PC-9 (cell line): ENCODE measurements at regions not wholly inside any gene's neighbourhood (a gene's known extent, or its start where the extent isn't known, plus 50 kb on each side); places are given as distances from the start of the nearest gene placed in this dataset.
"Not testable (repeated sequence)": the region's sequence is repeated elsewhere in the genome, so short reads cannot be mapped to it uniquely, and the experiment has no call there.

Experiments
- BruUV-seq: library from RNA; stranded (reverse); fragments of 400-500 nt; replicated peaks from 2 replicates; lab custom pipeline; 2021; lab: Mats Ljungman, UMichigan
- CTCF ChIA-PET: fragments of 300-600 bp; sonication (Branson Sonifier 250); formaldehyde crosslinking; loops from one replicate; lab custom pipeline; 2022; ENCODE audit warnings: antibody characterized with exemption; lab: Charles Lee
- POLR2A ChIA-PET: fragments of 300-600 bp; sonication (Branson Sonifier 250); formaldehyde crosslinking; loops from one replicate; lab custom pipeline; 2022; ENCODE audit warnings: antibody characterized with exemption; ENCODE audit not compliant: unreplicated experiment; lab: Charles Lee
- DNase-seq, 2 experiments: peaks; one replicate each; pipeline versions ENCODE4 v3.0.0 to v3.0.0-alpha.2; 2015 to 2022; ENCODE audit warnings: mixed read lengths in 1 of 2
- H2AFZ ChIP-seq: fragments of 200-600 bp; sonication (generic); 2 replicates; pipeline ENCODE4 v1.8.1; 2017; ENCODE audit warnings: antibody characterized with exemption
- H3F3A ChIP-seq: fragments of 200-600 bp; sonication (generic); 2 replicates; pipeline ENCODE4 v1.8.1; 2017; ENCODE audit warnings: antibody characterized with exemption, mild to moderate bottlenecking, low read depth; ENCODE audit not compliant: insufficient read depth
- H3K27ac ChIP-seq: fragments of 200-600 bp; sonication (generic); 2 replicates; pipeline ENCODE4 v1.6.1; 2016; ENCODE audit warnings: mixed run types
- H3K27me3 ChIP-seq: fragments of 200-600 bp; sonication (generic); 2 replicates; pipeline ENCODE4 v1.6.1; 2016; ENCODE audit warnings: low read depth, mixed run types; ENCODE audit not compliant: insufficient read depth
- H3K36me3 ChIP-seq: fragments of 200-600 bp; sonication (generic); 2 replicates; pipeline ENCODE4 v1.6.1; 2016; ENCODE audit warnings: low read depth, mixed run types
- H3K4me1 ChIP-seq: fragments of 200-600 bp; sonication (generic); replicated peaks from 2 replicates; pipeline ENCODE4 v1.6.1; 2016; ENCODE audit warnings: mixed run types; ENCODE audit not compliant: insufficient read depth
- H3K4me2 ChIP-seq: fragments of 200-600 bp; sonication (generic); 2 replicates; pipeline ENCODE4 v1.6.1; 2017; ENCODE audit warnings: mixed run types
- H3K4me3 ChIP-seq: fragments of 200-600 bp; sonication (generic); 2 replicates; pipeline ENCODE4 v1.6.1; 2016; ENCODE audit warnings: mixed run types
- H3K79me2 ChIP-seq: fragments of 200-600 bp; sonication (generic); 2 replicates; pipeline ENCODE4 v1.6.1; 2017; ENCODE audit warnings: low read depth, mixed run types
- H3K9me2 ChIP-seq: fragments of 200-600 bp; sonication (generic); 2 replicates; pipeline ENCODE4 v1.8.1; 2017; ENCODE audit warnings: mild to moderate bottlenecking; ENCODE audit not compliant: insufficient read depth
- H3K9me3 ChIP-seq: fragments of 200-600 bp; sonication (generic); 2 replicates; pipeline ENCODE4 v1.8.1; 2016; ENCODE audit warnings: low read depth; ENCODE audit not compliant: insufficient read depth
- H4K20me1 ChIP-seq: fragments of 200-600 bp; sonication (generic); 2 replicates; pipeline ENCODE4 v1.8.1; 2017; ENCODE audit not compliant: insufficient read depth
- CTCF ChIP-seq: fragments of 200-600 bp; sonication (generic); conservative IDR thresholded peaks from 2 replicates; pipeline ENCODE4 v1.6.1; 2017; ENCODE audit warnings: mixed run types, antibody characterized with exemption, mild to moderate bottlenecking, moderate library complexity
- EZH2 ChIP-seq: fragments of 200-600 bp; sonication (generic); IDR thresholded peaks from 2 replicates; pipeline ENCODE4 v1.8.0; 2017; ENCODE audit warnings: antibody characterized with exemption, low read depth
- intact Hi-C: fragments of 100-400 bp; cut with micrococcal nuclease; formaldehyde crosslinking; loops from one replicate; pipeline ENCODE4 v1.10.0; 2022; ENCODE audit not compliant: unreplicated experiment

GRCh38 chr21:18114810-18115209, 129.8 kb upstream of the CHODL start:
- Histone ChIP-seq H3K9me3 (no peaks in the 10 kb centered on the region), H3K27ac (no peak overlapping the region), H3K4me1 (no peaks in the 10 kb centered on the region), H3K79me2 (no peaks in the 10 kb centered on the region), H3K27me3 (no peaks in the 10 kb centered on the region), H3K4me3 (no peak overlapping the region), H3K36me3 (no peaks in the 10 kb centered on the region), H4K20me1 (no peaks in the 10 kb centered on the region), H2AFZ (no peak overlapping the region; the same call in 1 of the 2 replicates), H3F3A (no peaks in the 10 kb centered on the region), H3K9me2 (no peaks in the 10 kb centered on the region), H3K4me2 (no peak overlapping the region)
- CTCF ChIA-PET, result no interaction called here
- TF ChIP-seq EZH2 (no peak), CTCF (no peak)
- POLR2A ChIA-PET, result no interaction called here
- no TSS peak for BruUV-seq
- intact Hi-C loops, result no loop called here
- no peak for DNase-seq

GRCh38 chr21:18104802-18105201, 139.8 kb upstream of the CHODL start:
- no peak for TF ChIP-seq CTCF
- no peak for TF ChIP-seq EZH2
- intact Hi-C loops, result no loop called here
- Histone ChIP-seq H3K9me2 (no peaks in the 10 kb centered on the region), H3K27me3 (no peaks in the 10 kb centered on the region), H3K9me3 (no peaks in the 10 kb centered on the region), H3K4me2 (no peak overlapping the region), H3K4me1 (no peaks in the 10 kb centered on the region), H3F3A (no peaks in the 10 kb centered on the region), H3K27ac (no peak overlapping the region), H3K36me3 (no peaks in the 10 kb centered on the region), H4K20me1 (no peaks in the 10 kb centered on the region), H3K79me2 (no peaks in the 10 kb centered on the region), H2AFZ (no peak overlapping the region), H3K4me3 (no peak overlapping the region)
- ChIA-PET CTCF (no interaction called here), POLR2A (no interaction called here)
- no peak for DNase-seq
- no TSS peak for BruUV-seq

GRCh38 chr21:18096413-18096812, 148.2 kb upstream of the CHODL start:
- H3K4me1 ChIP-seq, H3K9me3 ChIP-seq, H3K27ac ChIP-seq, CTCF ChIA-PET, H3K4me3 ChIP-seq, BruUV-seq, H3K79me2 ChIP-seq, intact Hi-C loops, H3K9me2 ChIP-seq, H4K20me1 ChIP-seq, H3K4me2 ChIP-seq, H2AFZ ChIP-seq, H3F3A ChIP-seq, DNase-seq, POLR2A ChIA-PET, H3K27me3 ChIP-seq, H3K36me3 ChIP-seq: not testable (repeated sequence)

- CTCF ChIA-PET, result no interaction called here
- intact Hi-C loops, result no loop called here
Observed at GRCh38 chr21:18089786-18090185, 154.8 kb upstream of the CHODL start.

More at GRCh38 chr21:18089786-18090185, 154.8 kb upstream of the CHODL start:
- Histone ChIP-seq H2AFZ (no peak overlapping the region), H3K36me3 (no peaks in the 10 kb centered on the region), H3K9me3 (no peaks in the 10 kb centered on the region), H3K4me3 (no peak overlapping the region), H3K9me2 (no peaks in the 10 kb centered on the region), H3K27me3 (no peaks in the 10 kb centered on the region), H4K20me1 (no peaks in the 10 kb centered on the region), H3K4me2 (no peak overlapping the region), H3F3A (no peaks in the 10 kb centered on the region), H3K27ac (no peak overlapping the region), H3K79me2 (no peaks in the 10 kb centered on the region), H3K4me1 (no peaks in the 10 kb centered on the region)
- BruUV-seq, result no TSS peak
- no peak for DNase-seq
- TF ChIP-seq CTCF (no peak), EZH2 (no peak)
- POLR2A ChIA-PET, result no interaction called here
